ENCODE measurements at regions not wholly inside any gene's neighbourhood (a gene's known extent, or its start where the extent isn't known, plus 50 kb on each side); places are given as distances from the start of the nearest gene placed in this dataset.
A peak's percentile ranks its signal among the peaks of the same experiment; 100 is the strongest.

GRCh38 chr18:49693717-49694005 is 119.7 kb downstream of the ACAA2 start:
- DNase-seq (ENCODE audit: low read depth): no peak

GRCh38 chr18:49692906-49693716 is 120.2 kb downstream of the ACAA2 start:
- DNase-seq (ENCODE audit: low read depth): no peak

GRCh38 chr18:49691177-49691608 is 122.1 kb downstream of the ACAA2 start:
- DNase-seq (ENCODE audit: low read depth): peak; percentile 73

GRCh38 chr18:49690312-49690711 is 123.0 kb downstream of the ACAA2 start:
- peak; percentile 96 for DNase-seq (ENCODE audit: low read depth)

GRCh38 chr18:49685231-49685942 is 123.5 kb downstream of the LIPG start:
- DNase-seq (ENCODE audit: low read depth): no peak

DNA sequence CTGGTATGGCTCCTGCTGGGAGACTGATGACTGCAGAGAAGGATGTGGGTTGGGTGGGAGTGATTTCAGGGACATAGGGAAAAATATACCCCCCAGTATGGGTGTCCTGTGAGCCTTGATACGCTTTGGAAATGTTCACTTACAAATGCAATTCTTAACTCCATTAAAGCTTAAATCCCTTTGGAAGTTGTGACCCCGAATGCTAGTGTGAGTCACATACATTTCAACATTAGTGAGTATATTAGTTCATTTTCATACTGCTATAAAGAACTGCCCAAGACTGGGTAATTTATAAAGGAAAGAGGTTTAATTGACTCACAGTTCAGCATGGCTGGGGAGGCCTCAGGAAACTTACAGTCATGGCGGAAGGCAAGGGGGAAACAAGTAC is 120.9 kb downstream of the LIPG start:
- peak; percentile 72 for DNase-seq (ENCODE audit: low read depth)

GRCh38 chr18:49682173-49682802 is 120.4 kb downstream of the LIPG start:
- no peak for DNase-seq (ENCODE audit: low read depth)

- no peak for DNase-seq (ENCODE audit: low read depth)
These were observed 119.5 kb downstream of the LIPG start for GRCh38 chr18:49681387-49681786.

DNA sequence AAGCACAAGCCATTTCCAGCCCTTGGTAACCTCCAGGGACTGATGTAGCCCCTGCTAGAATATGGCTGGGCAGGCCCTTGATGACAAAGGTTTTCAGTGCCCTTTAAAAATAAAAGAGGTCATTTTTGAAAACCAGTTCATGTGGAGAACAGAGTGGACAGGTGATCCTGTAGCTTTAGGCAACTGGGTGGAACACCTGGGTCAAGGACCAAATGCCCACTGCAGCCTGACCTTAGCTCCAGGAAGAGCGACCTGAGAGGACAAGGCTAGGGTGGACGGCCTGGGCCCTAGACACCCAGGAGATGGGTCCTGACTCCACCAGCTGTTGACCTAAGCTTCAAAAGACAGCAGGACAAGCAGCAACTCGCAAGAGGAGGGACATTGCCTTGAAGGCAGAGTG is 116.6 kb downstream of the LIPG start:
- no peak for DNase-seq (ENCODE audit: low read depth)

DNA sequence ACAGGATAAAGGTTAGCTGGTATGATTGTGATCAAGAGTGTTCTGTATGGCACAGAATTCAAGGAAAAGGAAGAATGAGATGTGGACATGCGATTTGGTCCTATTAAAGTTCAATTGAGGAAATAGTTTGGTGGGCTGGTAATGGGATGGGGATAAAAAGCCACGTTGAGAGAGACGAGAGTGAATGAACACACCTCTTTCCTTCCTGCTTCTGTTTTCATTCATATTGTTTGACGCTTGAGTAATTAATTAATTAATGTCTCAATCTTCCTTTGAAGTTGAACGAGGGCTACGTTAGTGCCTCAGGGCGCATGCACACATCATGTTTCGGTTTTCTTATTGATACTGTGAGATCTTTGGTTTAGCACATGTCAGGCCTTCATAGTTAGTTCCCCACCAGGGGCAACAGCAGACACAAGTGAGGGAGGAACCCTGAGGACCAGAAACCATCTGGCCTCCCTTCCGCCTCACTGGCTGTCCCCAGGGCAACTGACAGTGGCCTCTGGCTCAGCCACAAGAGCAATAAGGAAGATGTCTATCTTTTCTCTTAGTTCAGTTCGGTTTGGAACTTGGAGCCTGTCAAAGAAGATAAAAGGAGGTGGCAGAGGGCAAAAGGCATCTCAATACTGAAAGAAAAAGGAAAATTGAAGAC is 116.0 kb downstream of the LIPG start:
- no peak for DNase-seq (ENCODE audit: low read depth)

DNA sequence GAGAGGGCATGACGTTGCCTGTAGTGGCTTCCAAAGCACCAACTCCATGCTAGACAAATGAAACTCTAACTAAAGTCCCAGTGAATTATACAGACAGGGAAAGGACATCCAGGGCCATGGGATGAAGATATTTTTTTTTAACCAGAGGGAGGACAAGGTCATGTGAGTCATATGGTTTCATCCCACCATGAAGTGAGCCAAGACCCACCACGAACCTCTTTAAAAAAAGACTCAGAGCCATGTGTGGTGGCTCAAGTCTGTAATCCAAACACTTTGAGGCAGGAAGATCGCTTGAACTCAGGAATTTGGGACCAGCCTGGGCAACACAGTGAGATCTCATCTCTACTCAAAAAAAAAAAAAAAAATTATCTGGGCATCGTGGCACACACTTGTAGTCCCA is 115.2 kb downstream of the LIPG start:
- no peak for DNase-seq (ENCODE audit: low read depth)

GRCh38 chr18:49673281-49673680 is 111.4 kb downstream of the LIPG start:
- DNase-seq (ENCODE audit: low read depth): no peak

DNA sequence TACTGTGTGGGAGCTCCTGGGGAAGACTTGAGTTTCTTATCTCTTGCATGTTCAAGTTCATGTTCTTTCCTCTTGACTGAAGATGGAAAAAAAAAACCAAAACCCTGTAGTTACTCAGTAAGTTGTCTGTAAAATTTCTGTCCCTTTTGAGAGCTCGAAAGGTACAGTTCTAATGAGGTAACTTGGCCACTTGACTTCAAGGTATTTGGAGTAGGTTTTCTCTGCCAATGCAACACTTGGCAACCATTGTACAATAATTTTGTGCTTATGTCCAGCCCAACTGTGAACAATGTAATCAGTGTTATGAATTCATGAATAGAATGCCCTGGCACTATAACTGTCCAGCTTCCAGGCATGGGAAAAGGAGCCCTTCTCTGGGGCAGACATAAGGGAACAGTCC is 111.0 kb downstream of the LIPG start:
- DNase-seq (ENCODE audit: low read depth): no peak

DNA sequence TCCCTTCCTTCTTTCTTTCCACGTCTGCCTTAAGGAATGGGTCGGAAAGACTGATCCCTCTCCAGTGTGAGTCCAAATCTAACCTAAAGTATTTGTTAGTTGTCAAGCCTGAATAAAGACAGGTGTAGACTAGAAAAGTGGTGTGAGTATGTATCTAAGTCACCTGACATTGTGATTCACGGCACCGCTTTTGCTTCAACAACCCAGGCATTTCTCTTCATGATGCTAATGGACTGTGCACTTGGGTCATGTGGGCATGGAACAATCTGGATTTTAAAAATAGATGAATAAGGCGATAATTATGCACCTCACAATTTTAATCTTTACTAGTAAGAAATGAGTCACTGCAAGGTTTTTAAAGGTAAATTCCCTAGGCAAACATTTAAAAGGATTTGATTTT is 107.5 kb downstream of the LIPG start:
- no peak for DNase-seq (ENCODE audit: low read depth)

- DNase-seq (ENCODE audit: low read depth): peak; percentile 65
These were observed 106.9 kb downstream of the LIPG start for GRCh38 chr18:49668574-49669275.

- no peak for DNase-seq (ENCODE audit: low read depth)
These were observed 105.6 kb downstream of the LIPG start for GRCh38 chr18:49667462-49667861.

GRCh38 chr18:49666045-49666775 is 104.4 kb downstream of the LIPG start:
- peak; percentile 70 for DNase-seq (ENCODE audit: low read depth)

GRCh38 chr18:49663899-49664890 is 102.3 kb downstream of the LIPG start:
- no peak for DNase-seq (ENCODE audit: low read depth)

DNA sequence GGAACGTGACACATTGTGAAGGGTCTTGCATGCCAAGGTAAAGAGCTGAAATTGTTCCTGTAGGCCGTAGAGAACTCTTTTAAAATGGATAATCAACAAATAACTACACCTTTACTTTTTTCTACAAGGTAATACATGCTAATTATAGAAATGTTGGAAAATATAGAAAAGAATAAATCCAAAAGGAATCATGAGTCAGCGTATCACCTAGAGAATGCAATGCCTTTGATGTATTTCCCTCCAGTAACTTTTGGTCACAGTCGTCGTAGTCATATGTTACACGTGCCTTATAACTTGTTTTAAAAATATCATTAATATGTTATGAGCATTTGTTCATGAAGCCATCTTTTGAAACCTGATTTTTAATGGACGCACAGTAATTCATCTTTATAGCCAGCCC is 100.6 kb downstream of the LIPG start:
- DNase-seq (ENCODE audit: low read depth): no peak

DNA sequence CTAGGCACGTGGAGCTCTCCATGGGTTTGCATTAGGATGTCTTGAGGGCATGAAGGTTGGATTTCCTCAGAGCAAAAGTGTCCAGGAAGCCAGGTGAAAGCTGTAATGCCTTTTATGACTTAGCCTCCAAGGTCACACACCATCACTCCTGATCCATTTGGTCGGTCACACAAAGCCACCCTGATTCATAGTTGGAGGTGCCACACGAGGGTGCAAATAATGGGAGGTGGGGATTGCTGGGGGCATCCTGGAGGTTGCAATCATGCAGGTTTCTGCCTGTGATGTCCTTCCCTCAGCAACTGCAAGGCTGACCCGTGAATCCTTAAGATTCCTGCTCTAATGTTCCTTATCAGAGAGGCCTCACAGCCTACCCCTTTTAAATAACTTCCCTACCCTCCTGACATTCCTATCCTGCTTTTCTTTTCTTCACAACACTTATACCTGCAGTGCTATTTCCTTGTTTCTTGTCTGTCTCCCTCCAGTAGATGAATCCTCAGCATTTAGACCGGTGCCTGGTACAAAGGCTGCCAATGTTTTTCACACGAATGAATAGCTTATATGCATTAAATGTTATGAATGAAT is 97.1 kb downstream of the LIPG start:
- no peak for DNase-seq (ENCODE audit: low read depth)
